ENCODE measurements at regions not wholly inside any gene's neighbourhood (a gene's known extent, or its start where the extent isn't known, plus 50 kb on each side); places are given as distances from the start of the nearest gene placed in this dataset.

GRCh38 chr18:44473394-44474066 lies 207.2 kb upstream of the SETBP1 start:
- no peak for TF ChIP-seq CTCF (IDR thresholded peaks at IDR 0.05)
- Histone ChIP-seq H3K4me3 (no peak overlapping the region), H3K27ac (no peak overlapping the region)
- DNase-seq (ENCODE audit: low spot score): no peak

DNA sequence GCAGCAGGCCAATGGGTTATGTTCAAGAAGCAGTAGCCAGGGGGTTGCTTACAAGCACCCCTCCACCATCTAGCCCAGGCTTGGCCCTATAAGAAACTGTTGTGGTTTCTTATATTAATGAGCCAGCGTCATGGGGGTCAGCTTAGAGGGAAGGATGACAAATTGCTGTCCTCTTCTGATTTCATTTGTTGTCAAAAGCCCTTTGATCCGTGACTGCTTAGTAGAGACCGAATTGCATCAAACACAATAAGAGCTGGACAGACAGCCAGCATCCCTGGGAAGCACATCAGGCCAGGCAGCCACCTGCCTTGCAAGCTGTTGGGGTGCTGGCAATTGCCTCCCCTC lies 206.6 kb upstream of the SETBP1 start:
- no peak for TF ChIP-seq CTCF (IDR thresholded peaks at IDR 0.05)
- no peak overlapping the region for H3K4me3 ChIP-seq
- H3K27ac ChIP-seq: no peak overlapping the region
- no peak for DNase-seq (ENCODE audit: low spot score)

DNA sequence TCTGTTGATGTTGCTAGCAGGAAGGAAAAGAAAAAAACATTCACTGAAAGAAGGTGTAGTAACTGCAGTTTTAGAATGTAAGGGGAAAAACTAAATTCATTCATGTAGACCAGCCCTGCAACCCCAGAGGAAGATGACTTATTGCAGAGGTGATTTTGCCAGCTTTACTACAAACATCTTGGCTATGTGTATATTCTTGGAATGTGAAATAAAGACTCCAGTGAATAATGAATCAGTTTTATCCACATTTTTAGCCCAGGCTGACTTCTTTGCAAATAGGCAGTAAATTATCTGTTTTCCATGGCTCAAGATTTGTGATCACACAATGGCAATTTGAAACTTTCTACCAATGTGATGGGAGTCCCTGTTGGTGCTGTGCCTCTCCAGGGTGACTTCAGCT lies 206.1 kb upstream of the SETBP1 start:
- DNase-seq (ENCODE audit: low spot score): no peak
- H3K27ac ChIP-seq: no peak overlapping the region
- no peak for TF ChIP-seq CTCF (IDR thresholded peaks at IDR 0.05)
- no peak overlapping the region for H3K4me3 ChIP-seq

GRCh38 chr18:44482761-44483160 lies 197.9 kb upstream of the SETBP1 start:
- no peak for TF ChIP-seq CTCF (IDR thresholded peaks at IDR 0.05)
- no peak overlapping the region for H3K27ac ChIP-seq

DNA sequence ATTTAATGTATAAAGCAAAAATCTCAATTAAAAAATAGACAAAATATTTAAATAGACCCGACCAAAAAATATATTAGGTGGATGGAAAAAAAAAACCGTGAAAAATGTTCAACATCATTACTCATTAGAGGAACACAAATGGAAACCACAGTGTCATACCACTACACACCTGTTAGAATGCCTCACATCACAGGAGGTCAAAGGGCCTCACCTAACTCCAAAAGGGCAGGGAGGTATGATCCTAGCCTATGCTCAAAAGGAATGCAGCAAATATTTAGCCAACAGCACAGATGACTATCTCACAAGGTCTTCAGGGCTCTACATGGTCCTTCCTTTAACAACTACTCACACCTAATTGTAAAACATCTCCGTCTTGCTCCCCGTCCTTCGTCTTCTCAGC lies 185.5 kb upstream of the SETBP1 start:
- no peak for DNase-seq (ENCODE audit: low spot score)
- TF ChIP-seq CTCF (IDR thresholded peaks at IDR 0.05): no peak
- no peak overlapping the region for H3K27ac ChIP-seq
- no peak overlapping the region for H3K4me3 ChIP-seq

More at GRCh38 chr18:44482761-44483160, 197.9 kb upstream of the SETBP1 start:
- DNase-seq (ENCODE audit: low spot score): no peak
- H3K4me3 ChIP-seq: no peak overlapping the region

GRCh38 chr18:44497311-44497710 lies 183.4 kb upstream of the SETBP1 start:
- no peak for DNase-seq (ENCODE audit: low spot score)
- H3K4me3 ChIP-seq: no peak overlapping the region
- TF ChIP-seq CTCF (IDR thresholded peaks at IDR 0.05): no peak
- no peak overlapping the region for H3K27ac ChIP-seq

GRCh38 chr18:44497757-44498490 lies 182.8 kb upstream of the SETBP1 start:
- no peak overlapping the region for H3K27ac ChIP-seq
- no peak for DNase-seq (ENCODE audit: low spot score)
- TF ChIP-seq CTCF (IDR thresholded peaks at IDR 0.05): no peak
- H3K4me3 ChIP-seq: no peak overlapping the region

Data from coronary artery (tissue), 2 donors.